SK-N-SH treated with all-trans-retinoic acid at 6 μM for 48 hours (cell line): ENCODE measurements at regions not wholly inside any gene's neighbourhood (a gene's known extent, or its start where the extent isn't known, plus 50 kb on each side); places are given as distances from the start of the nearest gene placed in this dataset.

Source experiments
- ARNTL ChIP-seq: fragments of 450-650 bp; formaldehyde crosslinking; IDR thresholded peaks from 2 replicates; pipeline ENCODE4 v1.5.0; 2020; ENCODE audit warnings: low read depth, mild to moderate bottlenecking, moderate library complexity, borderline replicate concordance
- BACH2 ChIP-seq: fragments of 250-450 bp; sonication (Bioruptor Pico); IDR thresholded peaks from 2 replicates; pipeline ENCODE4 v1.9.0; 2021; ENCODE audit warnings: mild to moderate bottlenecking, borderline replicate concordance
- CREB5 ChIP-seq: fragments of 250-450 bp; sonication (Bioruptor Pico); IDR thresholded peaks from 2 replicates; pipeline ENCODE4 v1.5.1; 2020; ENCODE audit warnings: low read depth, mild to moderate bottlenecking, moderate library complexity
- CSDC2 ChIP-seq: fragments of 250-450 bp; sonication (Bioruptor Pico); IDR thresholded peaks from 2 replicates; pipeline ENCODE4 v1.5.0; 2020; ENCODE audit warnings: mild to moderate bottlenecking, moderate library complexity
- ISL1 ChIP-seq: fragments of 250-450 bp; sonication (Bioruptor Pico); IDR thresholded peaks from 2 replicates; pipeline ENCODE4 v2.1.2; 2022; ENCODE audit warnings: mild to moderate bottlenecking, moderate library complexity
- OSR1 ChIP-seq: fragments of 250-450 bp; sonication (Bioruptor Pico); IDR thresholded peaks from 2 replicates; pipeline ENCODE4 v1.8.0; 2022; ENCODE audit warnings: moderate library complexity, mild to moderate bottlenecking, inconsistent platforms
- RARB ChIP-seq: fragments of 250-450 bp; sonication (Bioruptor Pico); IDR thresholded peaks from 2 replicates; pipeline ENCODE4 v1.8.0; 2021; ENCODE audit warnings: mild to moderate bottlenecking, moderate library complexity
- TCF4 ChIP-seq: fragments of 250-450 bp; sonication (Bioruptor Pico); IDR thresholded peaks from 2 replicates; pipeline ENCODE4 v1.8.0; 2021; ENCODE audit warnings: mild to moderate bottlenecking, moderate library complexity, borderline replicate concordance
- ZFP30 ChIP-seq: fragments of 450-650 bp; formaldehyde crosslinking; IDR thresholded peaks from 2 replicates; pipeline ENCODE4 v1.5.0; 2022; ENCODE audit warnings: mild to moderate bottlenecking, moderate library complexity
- ZNF70 ChIP-seq: fragments of 450-650 bp; formaldehyde crosslinking; IDR thresholded peaks from 2 replicates; pipeline ENCODE4 v1.5.0; 2020; ENCODE audit warnings: mild to moderate bottlenecking, moderate library complexity
- TF ChIP-seq, protein P1 (sequence below): fragments of 250-450 bp; sonication (Bioruptor Pico); IDR thresholded peaks from 2 replicates; pipeline ENCODE4 v1.5.0; 2020; ENCODE audit warnings: mild to moderate bottlenecking, moderate library complexity
- TF ChIP-seq, protein P2 (sequence below): fragments of 250-450 bp; sonication (Bioruptor Pico); IDR thresholded peaks from 2 replicates; pipeline ENCODE4 v1.8.0; 2020; ENCODE audit warnings: mild to moderate bottlenecking, moderate library complexity, borderline replicate concordance
- TF ChIP-seq, protein P3 (sequence below): fragments of 250-450 bp; sonication (Bioruptor Pico); IDR thresholded peaks from 2 replicates; pipeline ENCODE4 v1.8.0; 2021; ENCODE audit warnings: low read depth, mild to moderate bottlenecking, moderate library complexity, borderline replicate concordance

GRCh38 chr18:53601344-53601743, 623.1 kb downstream of the MBD2 start:
- TF ChIP-seq TCF4 (CRISPR knock-in tag) (no peak), ZNF70 (no peak), ZFP30 (no peak), RARB (no peak), BACH2 (CRISPR knock-in tag) (no peak), CSDC2 (no peak), OSR1 (no peak), ARNTL (no peak), ISL1 (CRISPR knock-in tag) (no peak), CREB5 (CRISPR knock-in tag) (no peak)
- TF ChIP-seq, protein P1, sequence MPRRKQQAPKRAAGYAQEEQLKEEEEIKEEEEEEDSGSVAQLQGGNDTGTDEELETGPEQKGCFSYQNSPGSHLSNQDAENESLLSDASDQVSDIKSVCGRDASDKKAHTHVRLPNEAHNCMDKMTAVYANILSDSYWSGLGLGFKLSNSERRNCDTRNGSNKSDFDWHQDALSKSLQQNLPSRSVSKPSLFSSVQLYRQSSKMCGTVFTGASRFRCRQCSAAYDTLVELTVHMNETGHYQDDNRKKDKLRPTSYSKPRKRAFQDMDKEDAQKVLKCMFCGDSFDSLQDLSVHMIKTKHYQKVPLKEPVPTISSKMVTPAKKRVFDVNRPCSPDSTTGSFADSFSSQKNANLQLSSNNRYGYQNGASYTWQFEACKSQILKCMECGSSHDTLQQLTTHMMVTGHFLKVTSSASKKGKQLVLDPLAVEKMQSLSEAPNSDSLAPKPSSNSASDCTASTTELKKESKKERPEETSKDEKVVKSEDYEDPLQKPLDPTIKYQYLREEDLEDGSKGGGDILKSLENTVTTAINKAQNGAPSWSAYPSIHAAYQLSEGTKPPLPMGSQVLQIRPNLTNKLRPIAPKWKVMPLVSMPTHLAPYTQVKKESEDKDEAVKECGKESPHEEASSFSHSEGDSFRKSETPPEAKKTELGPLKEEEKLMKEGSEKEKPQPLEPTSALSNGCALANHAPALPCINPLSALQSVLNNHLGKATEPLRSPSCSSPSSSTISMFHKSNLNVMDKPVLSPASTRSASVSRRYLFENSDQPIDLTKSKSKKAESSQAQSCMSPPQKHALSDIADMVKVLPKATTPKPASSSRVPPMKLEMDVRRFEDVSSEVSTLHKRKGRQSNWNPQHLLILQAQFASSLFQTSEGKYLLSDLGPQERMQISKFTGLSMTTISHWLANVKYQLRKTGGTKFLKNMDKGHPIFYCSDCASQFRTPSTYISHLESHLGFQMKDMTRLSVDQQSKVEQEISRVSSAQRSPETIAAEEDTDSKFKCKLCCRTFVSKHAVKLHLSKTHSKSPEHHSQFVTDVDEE = no peak
- TF ChIP-seq, protein P2, sequence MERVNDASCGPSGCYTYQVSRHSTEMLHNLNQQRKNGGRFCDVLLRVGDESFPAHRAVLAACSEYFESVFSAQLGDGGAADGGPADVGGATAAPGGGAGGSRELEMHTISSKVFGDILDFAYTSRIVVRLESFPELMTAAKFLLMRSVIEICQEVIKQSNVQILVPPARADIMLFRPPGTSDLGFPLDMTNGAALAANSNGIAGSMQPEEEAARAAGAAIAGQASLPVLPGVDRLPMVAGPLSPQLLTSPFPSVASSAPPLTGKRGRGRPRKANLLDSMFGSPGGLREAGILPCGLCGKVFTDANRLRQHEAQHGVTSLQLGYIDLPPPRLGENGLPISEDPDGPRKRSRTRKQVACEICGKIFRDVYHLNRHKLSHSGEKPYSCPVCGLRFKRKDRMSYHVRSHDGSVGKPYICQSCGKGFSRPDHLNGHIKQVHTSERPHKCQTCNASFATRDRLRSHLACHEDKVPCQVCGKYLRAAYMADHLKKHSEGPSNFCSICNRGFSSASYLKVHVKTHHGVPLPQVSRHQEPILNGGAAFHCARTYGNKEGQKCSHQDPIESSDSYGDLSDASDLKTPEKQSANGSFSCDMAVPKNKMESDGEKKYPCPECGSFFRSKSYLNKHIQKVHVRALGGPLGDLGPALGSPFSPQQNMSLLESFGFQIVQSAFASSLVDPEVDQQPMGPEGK (CRISPR knock-in tag) = no peak
- TF ChIP-seq, protein P3, sequence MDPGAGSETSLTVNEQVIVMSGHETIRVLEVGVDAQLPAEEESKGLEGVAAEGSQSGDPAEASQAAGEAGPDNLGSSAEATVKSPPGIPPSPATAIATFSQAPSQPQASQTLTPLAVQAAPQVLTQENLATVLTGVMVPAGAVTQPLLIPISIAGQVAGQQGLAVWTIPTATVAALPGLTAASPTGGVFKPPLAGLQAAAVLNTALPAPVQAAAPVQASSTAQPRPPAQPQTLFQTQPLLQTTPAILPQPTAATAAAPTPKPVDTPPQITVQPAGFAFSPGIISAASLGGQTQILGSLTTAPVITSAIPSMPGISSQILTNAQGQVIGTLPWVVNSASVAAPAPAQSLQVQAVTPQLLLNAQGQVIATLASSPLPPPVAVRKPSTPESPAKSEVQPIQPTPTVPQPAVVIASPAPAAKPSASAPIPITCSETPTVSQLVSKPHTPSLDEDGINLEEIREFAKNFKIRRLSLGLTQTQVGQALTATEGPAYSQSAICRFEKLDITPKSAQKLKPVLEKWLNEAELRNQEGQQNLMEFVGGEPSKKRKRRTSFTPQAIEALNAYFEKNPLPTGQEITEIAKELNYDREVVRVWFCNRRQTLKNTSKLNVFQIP (CRISPR knock-in tag) = no peak
